Nucleus accumbens (tissue), 56 donors: ENCODE measurements at regions not wholly inside any gene's neighbourhood (a gene's known extent, or its start where the extent isn't known, plus 50 kb on each side); places are given as distances from the start of the nearest gene placed in this dataset.
A peak's percentile ranks its signal among the peaks of the same experiment; 100 is the strongest.

Experiments used
- DNase-seq, 56 donors: peaks; one replicate each; lab custom pipeline; 2025; lab: John Stamatoyannopoulos, UW

DNA sequence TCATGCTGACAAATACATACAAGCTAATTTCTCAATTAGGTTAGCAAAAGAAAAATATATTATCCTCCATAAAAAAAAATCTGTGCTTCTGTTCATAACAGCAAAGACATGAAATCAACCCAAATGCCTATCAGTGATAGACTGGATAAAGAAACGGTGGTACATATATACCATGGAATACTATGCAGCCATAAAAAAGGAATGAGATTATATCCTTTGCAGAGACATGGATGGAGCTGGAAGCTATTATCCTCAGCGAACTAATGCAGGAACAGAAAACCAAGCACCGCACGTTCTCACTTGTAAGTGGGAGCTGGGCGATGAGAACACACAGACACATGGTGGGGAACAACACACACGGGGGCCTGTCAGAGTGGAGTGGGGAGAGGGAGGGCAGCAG lies 84.0 kb upstream of the PALMD start:
- DNase-seq: no peak

DNA sequence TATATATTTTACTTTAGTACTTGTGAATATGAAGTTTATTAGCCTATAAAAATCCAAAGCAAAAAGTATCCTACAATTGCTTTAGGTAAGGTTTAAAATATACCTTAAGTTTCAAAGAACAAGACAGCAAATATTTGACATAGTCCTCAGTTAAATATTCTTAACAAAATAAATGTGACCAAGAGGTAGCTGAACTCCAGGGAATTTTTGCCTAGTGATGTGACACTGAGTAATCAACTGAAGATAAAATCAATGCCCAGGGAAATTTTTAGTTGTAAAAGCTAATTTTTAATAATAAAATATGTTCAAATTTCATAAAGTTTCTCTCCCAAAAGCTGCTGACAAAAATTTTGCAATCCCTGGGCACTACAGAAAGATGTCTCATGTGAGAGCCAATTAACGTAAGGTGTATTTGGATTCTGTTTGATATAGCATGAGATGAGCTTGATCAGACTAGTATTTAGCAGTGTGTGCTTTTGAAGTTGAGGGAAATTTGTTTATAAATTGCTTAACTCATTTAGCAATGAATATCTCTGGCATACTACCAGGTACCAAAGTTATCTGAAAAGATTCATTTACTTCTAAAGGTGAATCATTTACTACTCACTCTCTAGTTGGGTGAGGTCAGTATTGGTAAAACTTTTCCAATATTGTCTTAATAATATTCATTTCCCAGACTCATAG lies 80.2 kb upstream of the PALMD start:
- DNase-seq: no peak

DNA sequence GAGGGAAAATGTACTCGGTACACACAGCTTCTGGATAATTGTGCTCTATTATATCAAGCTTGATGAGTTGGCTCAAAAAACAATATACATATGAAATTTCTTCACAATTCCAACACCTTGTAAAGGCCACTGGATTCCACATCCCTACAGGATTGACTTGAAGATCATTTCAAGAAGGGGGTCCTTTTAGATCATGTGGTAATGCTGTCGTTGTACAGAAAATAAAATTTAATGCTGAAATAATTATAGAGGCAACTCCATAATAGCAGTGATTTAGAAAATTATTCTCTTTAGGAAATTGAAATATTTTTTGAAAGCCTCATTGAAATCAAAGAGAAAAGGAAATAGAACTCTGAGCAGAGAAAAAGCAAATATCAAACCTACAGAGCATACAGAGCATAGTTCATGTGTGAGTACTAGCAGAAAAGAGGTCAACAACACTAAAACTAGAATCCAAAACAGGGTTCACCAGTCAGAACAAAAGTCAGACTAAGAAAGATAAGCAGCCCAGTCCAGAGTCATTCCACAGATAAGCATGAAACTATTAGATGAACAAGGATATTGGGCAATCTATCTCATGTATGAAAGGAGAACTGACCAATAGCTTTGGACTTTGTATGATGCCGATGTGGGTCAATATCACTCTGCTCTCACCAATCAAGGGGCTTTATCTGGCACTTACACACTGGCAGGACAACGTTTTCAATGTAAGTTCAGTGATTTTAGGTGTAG lies 79.5 kb upstream of the PALMD start:
- no peak for DNase-seq

DNA sequence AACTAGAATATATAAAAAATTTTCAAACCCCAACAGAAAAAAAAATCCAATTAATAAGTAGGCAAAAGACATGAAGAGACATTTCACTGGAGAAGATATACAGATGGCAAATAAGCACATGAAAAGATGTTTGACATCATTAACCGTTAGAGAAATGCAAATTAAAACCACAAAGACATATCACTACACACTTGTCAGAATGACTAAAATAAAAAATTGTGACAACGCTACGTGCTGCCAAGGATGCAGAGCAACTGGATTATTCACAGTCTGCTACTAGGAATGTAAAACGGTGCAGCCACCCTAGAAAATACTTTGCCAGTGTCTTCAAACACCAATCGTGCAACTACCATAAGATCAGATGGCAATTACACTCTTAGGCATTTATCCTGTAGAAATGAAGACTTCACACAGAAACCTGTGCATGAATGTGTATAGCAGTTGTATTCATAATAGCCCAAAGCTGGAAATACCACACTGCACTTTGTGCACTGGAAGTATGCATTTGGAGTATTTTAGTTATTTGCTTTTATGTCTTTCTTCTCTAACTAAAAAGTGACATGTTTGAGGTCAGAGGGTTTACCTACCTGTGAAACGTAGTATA lies 75.3 kb upstream of the PALMD start:
- DNase-seq: no peak

DNA sequence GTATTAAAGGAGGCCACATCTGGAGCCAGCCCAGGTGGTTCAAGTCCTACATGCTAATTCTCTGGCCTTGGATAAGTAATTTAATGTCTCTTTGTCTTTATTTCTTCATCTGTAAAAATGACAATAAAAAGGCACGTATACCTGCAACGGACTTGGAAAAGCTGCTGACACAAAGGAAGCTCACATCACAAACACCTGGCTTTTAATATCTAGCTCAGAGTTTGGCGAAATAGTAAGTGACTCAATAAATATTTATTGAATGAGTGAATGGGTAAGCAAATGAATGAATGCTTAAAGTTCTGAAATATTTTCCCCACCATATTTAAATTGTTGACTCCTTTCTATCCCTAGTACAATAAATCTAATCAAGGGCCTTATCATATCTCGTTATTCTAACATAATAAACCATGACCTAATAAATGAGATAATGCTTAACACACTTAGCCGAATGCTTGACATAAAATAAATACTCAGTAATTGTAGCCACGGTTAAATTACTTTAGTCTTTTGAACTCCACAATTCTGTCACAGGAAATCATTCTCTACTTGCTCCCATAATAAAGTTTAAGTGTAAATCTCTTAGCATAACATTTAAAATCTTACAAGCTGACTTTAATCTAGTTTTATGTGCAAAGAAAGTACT lies 74.7 kb upstream of the PALMD start:
- no peak for DNase-seq

DNA sequence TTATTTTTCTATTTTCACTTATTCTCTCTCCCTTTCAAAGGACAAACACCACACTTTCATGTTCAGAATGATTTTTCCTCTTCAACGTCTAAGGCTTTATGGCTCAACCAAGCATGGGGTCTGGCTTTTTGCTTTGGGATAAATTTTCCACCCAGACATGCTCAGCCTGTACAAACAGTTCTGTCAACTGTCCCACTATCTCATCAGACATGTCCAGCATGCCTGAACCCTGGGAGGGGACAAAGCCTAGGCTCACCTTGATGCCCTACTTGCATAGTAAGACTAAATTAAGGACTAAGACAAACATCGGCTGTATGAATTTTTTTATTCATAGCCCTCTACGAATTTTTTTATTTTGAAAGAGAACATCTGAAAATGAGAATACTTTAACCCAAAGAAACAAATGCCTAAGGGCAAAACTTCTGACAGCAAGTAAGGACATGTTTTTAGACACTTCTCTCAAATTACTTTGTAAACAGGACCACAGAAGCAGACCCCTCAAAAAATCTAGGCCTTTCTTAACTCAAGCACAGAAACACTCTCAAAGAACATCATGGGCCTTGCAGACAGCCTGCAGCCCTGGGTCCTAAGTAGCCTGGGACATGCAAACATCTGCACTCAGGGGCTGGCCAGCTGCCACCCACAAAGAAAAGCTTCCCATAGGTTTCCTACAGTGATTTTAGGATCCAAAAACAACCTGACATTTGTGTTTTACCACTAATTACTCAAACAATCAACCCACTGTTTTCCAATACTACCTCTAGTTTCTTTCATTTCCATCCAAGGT lies 72.3 kb upstream of the PALMD start:
- DNase-seq: no peak

DNA sequence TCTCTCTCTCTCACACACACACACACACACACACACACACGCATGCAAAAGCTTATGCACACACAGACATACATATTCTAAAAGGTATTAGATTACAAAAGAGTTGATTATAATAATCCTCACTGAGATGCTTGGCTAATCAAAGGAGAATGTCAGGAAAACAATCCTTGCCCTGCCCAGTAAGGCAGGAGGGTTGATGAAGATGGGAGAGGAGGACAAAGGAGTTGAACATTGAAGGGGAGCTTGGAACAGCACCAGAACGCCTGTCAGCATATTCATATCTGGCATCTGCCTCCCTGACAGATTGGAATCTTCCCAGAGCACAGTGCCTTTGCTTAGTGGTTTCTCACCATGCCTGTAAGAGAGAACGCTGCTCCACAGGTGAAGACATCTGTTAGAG lies 68.6 kb upstream of the PALMD start:
- DNase-seq: no peak

DNA sequence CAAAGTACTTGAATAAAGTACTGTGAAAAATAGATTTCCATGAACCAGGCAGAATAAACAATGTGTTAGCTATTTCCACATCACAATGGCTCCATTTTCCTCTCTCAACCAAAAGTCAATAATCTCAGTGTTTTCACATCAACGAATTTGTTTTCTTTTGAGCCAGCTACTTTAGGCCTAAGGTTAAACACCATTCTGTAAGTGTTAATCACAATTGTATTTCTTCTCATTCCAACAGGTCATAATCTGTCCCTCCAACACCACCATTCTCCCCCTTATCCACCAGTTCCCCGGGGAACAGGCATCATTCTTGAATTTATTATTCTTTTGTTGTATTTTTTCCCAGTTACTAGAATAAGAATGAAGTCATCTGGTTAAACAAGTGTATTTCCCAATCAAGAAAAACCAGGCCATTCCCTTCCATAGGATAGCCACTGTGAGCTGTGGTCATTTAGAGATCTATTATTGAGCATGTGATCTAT lies 66.2 kb upstream of the PALMD start:
- DNase-seq: no peak

DNA sequence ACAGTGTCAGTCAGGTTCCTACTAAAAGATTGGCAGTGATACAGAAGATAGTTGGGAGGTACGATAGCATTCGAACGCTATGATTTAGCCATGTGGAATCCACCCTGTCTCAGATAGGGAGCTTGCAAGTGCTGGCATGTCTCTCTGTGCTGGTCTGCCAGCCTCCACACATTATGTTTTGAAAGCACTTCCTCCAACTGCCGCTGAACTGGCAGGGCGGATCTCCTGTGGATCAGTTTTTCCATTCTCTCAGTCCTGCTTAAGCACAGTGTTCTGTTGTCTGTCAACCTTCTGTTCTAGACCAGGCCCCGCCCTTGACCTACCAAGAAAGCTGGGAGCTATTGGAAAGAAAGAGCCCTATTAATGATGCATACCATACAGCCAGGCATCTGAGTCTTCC lies 65.5 kb upstream of the PALMD start:
- DNase-seq: no peak

DNA sequence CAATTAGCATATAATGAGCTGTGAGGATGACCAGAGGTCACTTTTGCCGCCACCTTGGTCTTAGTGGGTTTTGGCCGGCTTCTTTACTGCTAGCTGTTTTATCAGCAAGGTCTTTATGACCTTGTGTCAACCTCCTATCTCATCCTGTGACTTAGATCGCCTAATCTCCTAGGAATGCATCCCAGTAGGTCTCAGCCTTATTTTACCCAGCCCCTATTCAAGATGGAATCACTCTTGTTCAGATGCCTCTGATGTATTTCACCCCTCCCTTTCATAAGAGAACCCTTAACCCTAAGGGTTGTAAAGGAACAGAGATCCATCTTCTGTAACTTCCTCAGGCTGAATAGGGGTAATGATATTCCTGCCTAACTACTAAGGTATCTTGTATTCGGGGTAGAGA lies 58.9 kb upstream of the PALMD start:
- no peak for DNase-seq

DNA sequence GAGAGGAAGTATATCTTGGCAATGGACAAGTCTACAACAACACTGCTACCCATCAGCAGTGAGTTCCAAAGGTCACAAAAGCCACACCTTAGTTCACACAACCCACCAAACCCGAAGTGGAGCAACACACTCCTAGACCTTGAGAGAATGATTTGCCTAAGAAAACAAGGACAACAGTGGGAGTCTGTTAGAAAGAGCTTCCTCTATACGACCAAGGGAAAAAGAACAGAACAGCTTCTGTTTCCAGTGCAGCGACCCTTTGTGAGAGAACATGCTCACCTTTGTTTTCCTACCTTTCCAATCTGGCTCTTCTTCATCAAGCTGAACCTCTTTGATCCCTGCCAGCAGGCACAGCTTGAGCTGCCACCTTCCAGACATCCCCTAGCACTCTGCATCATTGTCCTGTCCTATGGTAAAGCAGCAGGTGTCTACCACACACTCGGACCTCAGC lies 56.7 kb upstream of the PALMD start:
- no peak for DNase-seq

DNA sequence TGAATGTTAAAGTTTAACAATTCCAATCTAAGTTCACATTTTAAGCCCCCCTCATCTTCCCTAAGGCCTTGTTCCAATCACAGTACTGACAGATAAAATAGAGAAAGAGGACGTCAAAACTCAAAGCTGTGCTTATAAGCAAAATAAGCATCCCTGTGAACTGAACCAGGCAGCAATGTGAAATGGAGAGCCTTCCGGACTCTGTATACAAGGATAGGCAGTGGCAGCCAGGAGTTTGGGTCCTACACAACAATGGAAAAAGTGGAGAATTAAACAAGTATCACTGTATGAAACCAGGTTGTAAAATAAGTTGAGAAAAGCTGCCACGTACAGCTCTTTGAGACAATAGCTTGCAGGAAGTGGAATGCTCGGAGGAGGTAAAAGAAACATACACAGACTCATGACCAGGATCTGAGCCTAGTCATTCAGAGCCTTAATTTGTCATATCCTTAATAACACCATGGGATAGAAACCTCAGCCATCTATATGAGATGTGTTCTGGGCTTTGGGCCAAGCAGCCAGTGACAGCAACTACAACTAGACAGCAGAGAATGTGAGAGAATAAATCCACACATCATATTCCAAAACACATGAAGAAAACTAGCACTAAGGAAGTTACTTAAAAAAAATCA lies 55.2 kb upstream of the PALMD start:
- peak in 1 of 56 donors; percentile 2 for DNase-seq

DNA sequence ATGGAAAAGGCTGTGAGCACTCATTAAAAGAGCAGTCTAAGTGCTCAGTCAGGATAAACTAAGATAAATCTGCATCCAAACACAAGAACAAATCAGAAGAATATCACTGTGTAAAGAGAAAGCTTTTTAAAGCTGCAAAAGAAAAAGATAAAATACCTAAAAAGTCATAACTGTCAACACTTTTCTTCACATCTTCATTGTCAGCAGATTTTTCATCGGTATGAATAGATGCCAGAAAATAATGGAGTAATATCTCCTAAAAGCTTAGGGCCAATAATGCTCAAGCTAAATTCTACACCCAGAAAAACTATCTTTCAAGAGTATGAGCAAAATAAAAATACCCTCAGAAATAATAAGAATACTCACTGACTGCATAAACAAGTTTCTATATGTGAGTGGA lies 54.0 kb upstream of the PALMD start:
- DNase-seq: no peak

DNA sequence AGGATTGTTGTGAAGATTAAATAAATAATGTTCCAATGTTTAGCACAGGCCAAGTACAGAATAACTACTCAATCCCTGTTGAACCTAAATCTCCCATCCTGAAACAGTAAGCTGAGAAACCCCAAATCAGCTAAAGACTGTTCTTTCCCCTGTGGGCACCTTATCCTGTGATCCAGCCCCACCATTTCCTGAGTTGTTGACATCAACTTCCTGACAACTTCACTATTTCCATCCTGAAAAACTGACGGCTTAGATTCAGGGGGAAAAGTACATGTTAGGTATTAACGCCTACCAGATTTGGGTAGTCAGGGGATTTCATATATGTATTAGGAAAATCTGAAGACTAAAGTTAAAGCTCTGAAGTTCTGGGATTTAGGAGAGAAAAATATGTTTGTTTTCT lies 51.7 kb upstream of the PALMD start:
- DNase-seq: no peak

DNA sequence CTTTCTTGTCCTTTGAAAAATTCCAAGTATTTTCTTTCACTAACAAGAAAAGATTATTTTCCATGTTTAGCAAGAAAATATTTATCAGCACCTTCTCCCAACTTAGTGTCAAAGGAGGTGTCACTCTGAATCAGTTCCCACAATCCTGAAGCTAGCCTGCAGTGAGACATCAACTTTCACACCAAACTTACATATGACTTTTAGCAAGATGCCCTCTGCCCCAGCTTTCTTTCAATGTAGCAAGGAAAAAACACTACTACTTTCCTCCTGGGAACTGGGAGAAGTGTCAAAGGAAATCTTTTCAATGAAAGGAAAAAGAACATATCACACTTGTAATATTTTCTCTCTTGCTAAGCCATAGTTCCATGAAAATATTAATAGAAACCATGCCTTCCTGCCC lies 50.9 kb upstream of the PALMD start:
- no peak for DNase-seq

DNA sequence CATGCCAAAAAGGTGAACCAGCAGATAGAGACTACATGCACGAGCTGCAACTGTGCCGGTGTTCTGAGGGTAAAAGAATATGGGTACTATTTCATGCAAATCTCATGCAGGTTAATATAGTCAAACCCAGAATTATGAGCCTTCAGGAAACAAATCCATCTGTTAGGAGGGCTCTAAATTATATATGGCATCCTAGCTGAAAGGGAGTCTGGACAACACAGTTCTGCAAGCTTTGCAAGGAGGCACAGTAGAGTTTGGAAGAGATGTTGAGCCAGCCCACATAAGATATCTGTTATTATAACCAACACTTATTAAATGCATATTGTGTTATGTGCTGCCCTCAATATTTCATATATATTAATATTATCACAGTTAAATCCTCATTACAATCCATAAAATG lies 50.5 kb upstream of the PALMD start:
- DNase-seq: no peak
